Tibial artery (tissue), 4 donors: ENCODE measurements at regions not wholly inside any gene's neighbourhood (a gene's known extent, or its start where the extent isn't known, plus 50 kb on each side); places are given as distances from the start of the nearest gene placed in this dataset.

Source experiments
- DNase-seq, 2 donors: peaks; one replicate each; pipeline ENCODE4 v3.0.0-alpha.2; 2019
- H3K27ac ChIP-seq, 2 donors: fragments of 200-600 bp; sonication (generic) in 1 of 2; 1 replicate in 1 of 2; 2 replicates in 1 of 2; pipeline ENCODE4 v1.5.1; 2018 to 2019; ENCODE audit warnings: mild to moderate bottlenecking in 1 of 2
- H3K27me3 ChIP-seq, 2 donors: fragments of 200-600 bp; sonication (generic) in 1 of 2; one replicate each; pipeline versions ENCODE4 v1.5.1 to v1.6.0; 2016 to 2019
- H3K36me3 ChIP-seq, 3 donors: fragments of 200-600 bp; sonication (generic) in 2 of 3; one replicate each; pipeline ENCODE4 v1.5.1; 2016 to 2019; ENCODE audit warnings: mild to moderate bottlenecking in 2 of 3
- H3K4me1 ChIP-seq, 4 donors: fragments of 200-600 bp; sonication (generic) in 2 of 4; 1 replicate in 3 of 4; 2 replicates in 1 of 4; pipeline ENCODE4 v1.5.1; 2016 to 2019
- H3K4me3 ChIP-seq, 2 donors: fragments of 200-600 bp; sonication (generic) in 1 of 2; 1 replicate in 1 of 2; 2 replicates in 1 of 2; pipeline ENCODE4 v1.5.1; 2018 to 2019; ENCODE audit warnings: mild to moderate bottlenecking in 2 of 2
- H3K9me3 ChIP-seq, 3 donors: fragments of 200-600 bp; sonication (generic) in 1 of 3; one replicate each; pipeline ENCODE4 v1.5.1; 2016 to 2019
- intact Hi-C: fragments of 100-400 bp; cut with DNase I; formaldehyde crosslinking; loops from one replicate; pipeline ENCODE4 v1.15.0; 2023; ENCODE audit warnings: low total_unique reads
- TF ChIP-seq, protein P1 (sequence below), 2 experiments: fragments of 200-600 bp in 1 of 2; fragments of 450-650 bp in 1 of 2; IDR thresholded peaks; one replicate each; pipeline ENCODE4 v1.5.1; 2017 to 2019; ENCODE audit warnings: antibody characterized with exemption in 2 of 2, mild to moderate bottlenecking in 1 of 2, moderate library complexity in 1 of 2

DNA sequence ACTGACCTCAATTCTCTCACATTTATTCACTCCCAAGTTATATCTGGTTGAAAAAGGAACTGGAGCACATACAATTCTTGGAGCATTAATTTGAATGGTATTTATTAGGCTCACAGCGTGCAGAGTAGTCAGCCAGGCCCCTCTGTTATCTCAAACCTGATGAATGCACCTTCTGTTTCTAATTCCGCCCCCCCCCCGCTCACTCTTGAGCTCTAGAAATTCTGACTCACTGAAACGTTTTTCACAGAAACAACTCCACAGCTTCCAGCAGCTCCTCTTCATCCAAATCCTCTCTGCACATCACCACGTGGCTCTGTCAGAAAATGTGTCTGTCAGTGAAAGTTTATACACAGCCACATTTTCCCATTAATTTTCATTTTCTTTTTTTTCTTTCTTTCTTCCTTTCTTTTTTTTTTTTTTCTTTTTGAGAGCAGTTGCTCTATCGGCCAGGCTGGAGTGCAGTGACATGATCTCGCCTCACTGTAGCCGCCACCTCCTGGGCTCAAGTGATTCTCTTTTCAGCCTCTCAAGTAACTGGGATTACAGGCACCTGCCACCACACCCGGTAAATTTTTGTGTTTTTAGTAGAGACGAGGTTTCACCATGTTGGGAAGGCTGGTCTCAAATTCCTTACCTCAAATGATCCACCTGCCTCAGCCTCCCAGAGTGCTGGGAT lies 109.4 kb downstream of the TBXT start:
- DNase-seq, result no peak
- TF ChIP-seq, protein P1, sequence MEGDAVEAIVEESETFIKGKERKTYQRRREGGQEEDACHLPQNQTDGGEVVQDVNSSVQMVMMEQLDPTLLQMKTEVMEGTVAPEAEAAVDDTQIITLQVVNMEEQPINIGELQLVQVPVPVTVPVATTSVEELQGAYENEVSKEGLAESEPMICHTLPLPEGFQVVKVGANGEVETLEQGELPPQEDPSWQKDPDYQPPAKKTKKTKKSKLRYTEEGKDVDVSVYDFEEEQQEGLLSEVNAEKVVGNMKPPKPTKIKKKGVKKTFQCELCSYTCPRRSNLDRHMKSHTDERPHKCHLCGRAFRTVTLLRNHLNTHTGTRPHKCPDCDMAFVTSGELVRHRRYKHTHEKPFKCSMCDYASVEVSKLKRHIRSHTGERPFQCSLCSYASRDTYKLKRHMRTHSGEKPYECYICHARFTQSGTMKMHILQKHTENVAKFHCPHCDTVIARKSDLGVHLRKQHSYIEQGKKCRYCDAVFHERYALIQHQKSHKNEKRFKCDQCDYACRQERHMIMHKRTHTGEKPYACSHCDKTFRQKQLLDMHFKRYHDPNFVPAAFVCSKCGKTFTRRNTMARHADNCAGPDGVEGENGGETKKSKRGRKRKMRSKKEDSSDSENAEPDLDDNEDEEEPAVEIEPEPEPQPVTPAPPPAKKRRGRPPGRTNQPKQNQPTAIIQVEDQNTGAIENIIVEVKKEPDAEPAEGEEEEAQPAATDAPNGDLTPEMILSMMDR (IDR thresholded peaks at IDR 0.05), result no peak
- Histone ChIP-seq H3K9me3 (peaks cover 0 to 14% (median 9%) of the 10 kb centered on the region in 3 donors), H3K36me3 (no peaks in the 10 kb centered on the region), H3K4me1 (no peaks in the 10 kb centered on the region), H3K27ac (no peak overlapping the region), H3K4me3 (no peak overlapping the region), H3K27me3 (no peaks in the 10 kb centered on the region)
- intact Hi-C loops, result no loop called here

DNA sequence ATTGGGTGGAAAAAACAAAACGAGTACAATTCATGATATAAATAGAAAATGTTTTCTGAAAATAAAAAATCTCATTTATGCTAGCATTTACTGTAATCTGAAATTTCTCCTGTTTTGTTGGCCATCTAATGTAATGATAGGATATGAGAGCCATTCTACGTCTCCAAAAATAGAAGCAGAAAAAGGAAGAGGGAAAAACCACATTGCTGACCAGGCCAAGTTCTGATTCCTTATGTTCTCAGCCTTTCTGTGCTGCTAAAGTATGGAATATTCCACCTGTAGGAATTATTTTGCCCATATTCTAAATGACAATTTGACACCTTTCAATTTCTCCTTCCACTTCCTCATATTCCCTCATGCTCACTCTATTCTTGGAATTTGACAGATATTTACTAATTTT lies 110.2 kb downstream of the TBXT start:
- TF ChIP-seq, protein P1 (IDR thresholded peaks at IDR 0.05), result no peak
- Histone ChIP-seq H3K27ac (no peak overlapping the region), H3K36me3 (no peaks in the 10 kb centered on the region), H3K9me3 (peaks cover 0 to 17% (median 13%) of the 10 kb centered on the region in 3 donors), H3K4me1 (no peaks in the 10 kb centered on the region), H3K4me3 (no peak overlapping the region), H3K27me3 (no peaks in the 10 kb centered on the region)
- no peak for DNase-seq
- intact Hi-C loops, result no loop called here

DNA sequence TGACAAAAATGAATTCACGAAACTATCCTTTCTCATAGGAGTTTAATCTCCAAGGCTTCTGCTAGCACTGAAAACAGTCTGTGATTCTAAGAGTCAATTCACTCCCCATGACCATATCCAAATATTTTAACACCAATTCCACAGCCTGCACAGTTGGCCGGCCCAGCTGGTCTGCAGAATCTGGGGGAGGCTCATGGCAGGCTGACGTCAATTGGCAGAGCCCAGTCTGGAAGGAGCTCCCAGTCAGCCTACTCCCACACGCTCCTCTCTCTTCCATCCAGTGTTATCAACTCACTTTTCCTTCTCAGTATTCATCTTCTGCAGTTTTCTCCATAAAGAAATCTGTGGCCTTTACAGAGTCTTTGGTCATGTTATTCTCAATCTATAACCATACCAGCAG lies 111.0 kb downstream of the TBXT start:
- peaks cover 0 to 17% (median 13%) of the 10 kb centered on the region in 3 donors for H3K9me3 ChIP-seq
- no peak overlapping the region for H3K27ac ChIP-seq
- H3K27me3 ChIP-seq, result no peaks in the 10 kb centered on the region
- peak in 1 of 2 donors; percentile 31 for DNase-seq
- TF ChIP-seq, protein P1 (IDR thresholded peaks at IDR 0.05), result no peak
- H3K4me1 ChIP-seq, result no peaks in the 10 kb centered on the region
- intact Hi-C loops, result no loop called here
- H3K36me3 ChIP-seq, result no peaks in the 10 kb centered on the region
- no peak overlapping the region for H3K4me3 ChIP-seq

DNA sequence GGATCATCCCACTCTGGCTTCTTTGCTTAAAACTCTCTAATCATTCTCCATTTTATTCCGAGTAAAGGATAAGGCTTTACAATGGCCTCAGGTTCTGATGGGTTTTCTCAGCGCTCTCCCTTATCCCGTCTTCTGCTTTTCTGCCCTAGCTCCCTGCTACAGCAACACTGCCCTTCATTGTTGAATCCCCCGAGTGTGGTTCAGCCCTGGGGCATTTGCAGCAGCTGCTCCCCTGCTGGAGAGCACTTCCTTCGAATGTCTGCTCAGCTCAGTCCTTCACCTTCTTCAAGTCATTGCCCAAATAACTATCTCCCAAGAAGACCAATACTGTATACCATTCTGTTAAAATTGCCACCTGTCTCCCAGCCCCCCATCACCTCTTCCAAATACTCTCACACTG lies 111.8 kb downstream of the TBXT start:
- Histone ChIP-seq H3K27ac (no peak overlapping the region), H3K4me3 (no peak overlapping the region), H3K36me3 (no peaks in the 10 kb centered on the region), H3K9me3 (peaks cover 0 to 17% (median 13%) of the 10 kb centered on the region in 3 donors), H3K4me1 (no peaks in the 10 kb centered on the region), H3K27me3 (no peaks in the 10 kb centered on the region)
- intact Hi-C loops, result no loop called here
- no peak for DNase-seq
- TF ChIP-seq, protein P1 (IDR thresholded peaks at IDR 0.05), result no peak

DNA sequence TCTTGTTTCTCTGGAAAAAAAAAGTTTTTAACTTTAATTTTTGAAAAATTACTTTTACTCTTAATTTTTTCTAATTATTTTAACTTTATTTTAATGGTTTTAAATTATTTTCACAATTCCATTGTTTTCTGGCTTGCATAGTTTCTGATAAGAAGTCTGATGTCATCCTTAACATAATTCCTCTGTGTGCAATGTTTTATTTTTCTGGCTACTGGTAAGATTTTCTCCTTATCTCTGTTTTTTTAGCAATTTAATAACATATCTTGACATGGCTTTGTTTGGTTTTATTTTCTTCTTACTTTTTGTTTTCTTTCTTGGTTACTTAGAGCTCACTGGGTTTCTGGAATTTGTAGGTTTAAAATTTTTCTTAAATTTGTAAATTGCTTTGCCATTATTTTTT lies 114.8 kb downstream of the TBXT start:
- DNase-seq, result no peak
- H3K27me3 ChIP-seq, result no peaks in the 10 kb centered on the region
- H3K9me3 ChIP-seq, result peaks cover 0 to 17% (median 13%) of the 10 kb centered on the region in 3 donors
- H3K36me3 ChIP-seq, result no peaks in the 10 kb centered on the region
- intact Hi-C loops, result no loop called here
- no peak overlapping the region for H3K27ac ChIP-seq
- TF ChIP-seq, protein P1 (IDR thresholded peaks at IDR 0.05), result no peak
- H3K4me1 ChIP-seq, result no peaks in the 10 kb centered on the region
- H3K4me3 ChIP-seq, result no peak overlapping the region
